Brain microvascular endothelial cell (primary cell): ENCODE measurements at regions not wholly inside any gene's neighbourhood (a gene's known extent, or its start where the extent isn't known, plus 50 kb on each side); places are given as distances from the start of the nearest gene placed in this dataset.

Experiments used
- DNase-seq: peaks from one replicate; pipeline ENCODE4 v3.0.0-alpha.2; 2020
- H3K27ac ChIP-seq: fragments of 250-450 bp; sonication (Bioruptor Pico); 2 replicates; pipeline ENCODE4 v1.5.1; 2020; ENCODE audit warnings: mild to moderate bottlenecking, moderate library complexity
- H3K27me3 ChIP-seq: fragments of 250-450 bp; sonication (Bioruptor Pico); replicated peaks from 2 replicates; pipeline ENCODE4 v1.5.1; 2020; ENCODE audit warnings: mild to moderate bottlenecking
- H3K36me3 ChIP-seq: fragments of 250-450 bp; sonication (Bioruptor Pico); replicated peaks from 2 replicates; pipeline ENCODE4 v1.5.1; 2020; ENCODE audit warnings: mild to moderate bottlenecking
- H3K4me3 ChIP-seq: 2 replicates; pipeline ENCODE4 v1.5.1; 2011; ENCODE audit warnings: low read depth, mild to moderate bottlenecking, control low read depth, low read length, moderate library complexity
- CTCF ChIP-seq: IDR thresholded peaks from 2 replicates; pipeline ENCODE4 v1.5.1; 2011; ENCODE audit warnings: low read depth, mild to moderate bottlenecking, moderate library complexity, low read length, control low read depth, inconsistent platforms; ENCODE audit errors: missing control alignments
- in situ Hi-C: cut with HindIII; loops from 2 replicates; pipeline ENCODE4 v1.10.0; 2017; ENCODE audit warnings: low sequenced_read_pairs, low pct_ligation_motif_present

- no peak overlapping the region for H3K4me3 ChIP-seq
- no peak for DNase-seq
- no peaks in the 10 kb centered on the region for H3K36me3 ChIP-seq
- TF ChIP-seq CTCF = no peak
- no peaks in the 10 kb centered on the region for H3K27me3 ChIP-seq
- no peak overlapping the region for H3K27ac ChIP-seq
- in situ Hi-C loops = no loop called here
Observed at GRCh38 chr11:134888821-134889220, 476.8 kb upstream of the B3GAT1 start.

- Histone ChIP-seq H3K27ac (no peak overlapping the region), H3K27me3 (no peaks in the 10 kb centered on the region), H3K36me3 (no peaks in the 10 kb centered on the region), H3K4me3 (no peak overlapping the region)
- in situ Hi-C loops = no loop called here
- DNase-seq = no peak
- no peak for TF ChIP-seq CTCF
Observed at GRCh38 chr11:134887896-134888295, 475.9 kb upstream of the B3GAT1 start.

- no peak overlapping the region for H3K4me3 ChIP-seq
- no peaks in the 10 kb centered on the region for H3K36me3 ChIP-seq
Observed at GRCh38 chr11:134883484-134883883, 471.4 kb upstream of the B3GAT1 start.

GRCh38 chr11:134882671-134883297, 470.7 kb upstream of the B3GAT1 start:
- H3K36me3 ChIP-seq = no peaks in the 10 kb centered on the region
- H3K27ac ChIP-seq = no peak overlapping the region
- no peak for TF ChIP-seq CTCF
- no peak overlapping the region for H3K4me3 ChIP-seq
- H3K27me3 ChIP-seq = no peaks in the 10 kb centered on the region
- in situ Hi-C loops = no loop called here
- DNase-seq = no peak

More at GRCh38 chr11:134883484-134883883, 471.4 kb upstream of the B3GAT1 start:
- no peak for DNase-seq
- H3K27me3 ChIP-seq = no peaks in the 10 kb centered on the region
- H3K27ac ChIP-seq = no peak overlapping the region
- no peak for TF ChIP-seq CTCF
- in situ Hi-C loops = no loop called here

GRCh38 chr11:134882141-134882540, 470.1 kb upstream of the B3GAT1 start:
- in situ Hi-C loops = no loop called here
- Histone ChIP-seq H3K27ac (no peak overlapping the region), H3K27me3 (no peaks in the 10 kb centered on the region), H3K4me3 (no peak overlapping the region), H3K36me3 (no peaks in the 10 kb centered on the region)
- TF ChIP-seq CTCF = no peak
- DNase-seq = no peak

- in situ Hi-C loops = no loop called here
- no peak for DNase-seq
- no peak for TF ChIP-seq CTCF
- Histone ChIP-seq H3K36me3 (no peaks in the 10 kb centered on the region), H3K4me3 (no peak overlapping the region), H3K27me3 (no peaks in the 10 kb centered on the region), H3K27ac (no peak overlapping the region)
Observed at GRCh38 chr11:134880788-134881187, 468.7 kb upstream of the B3GAT1 start.
